HCT116 (cell line): ENCODE measurements at regions not wholly inside any gene's neighbourhood (a gene's known extent, or its start where the extent isn't known, plus 50 kb on each side); places are given as distances from the start of the nearest gene placed in this dataset.

Experiments
- ATAC-seq: fragments of 200-7000 bp; cut with Tn5 transposase; 2 replicates; pipeline ENCODE4 v1.9.1; 2020; ENCODE audit warnings: mild to moderate bottlenecking, moderate library complexity
- BruUV-seq: library from RNA; stranded (reverse); fragments of 400-500 nt; replicated peaks from 2 replicates; lab custom pipeline; 2021; lab: Mats Ljungman, UMichigan
- CTCF ChIA-PET: fragments of 300-600 bp; sonication (Branson Sonifier 250); formaldehyde crosslinking; loops from one replicate; lab custom pipeline; 2021; ENCODE audit warnings: antibody characterized with exemption; lab: Charles Lee
- POLR2A ChIA-PET: fragments of 300-600, 350-600 bp; sonication (Branson Sonifier 250); formaldehyde crosslinking; loops from one replicate; lab custom pipeline; 2021; ENCODE audit warnings: antibody characterized with exemption; lab: Charles Lee
- RAD21 ChIA-PET, 2 experiments: fragments of 300-600 bp; sonication (Branson Sonifier 250); formaldehyde crosslinking; loops; one replicate each; lab custom pipeline; 2023; ENCODE audit warnings: low total read pairs in 2 of 2; ENCODE audit not compliant: uncharacterized antibody in 2 of 2, unreplicated experiment in 2 of 2, low non-redundant PET in 1 of 2; lab: Charles Lee
- DNase-seq: peaks from one replicate; pipeline ENCODE4 v3.0.0-alpha.2; 2010; ENCODE audit warnings: low read depth, low spot score
- H2AFZ ChIP-seq: fragments of 200-600 bp; shearing (Covaris generic), sonication (generic); 2 replicates; pipeline ENCODE4 v1.6.1; 2017; ENCODE audit warnings: low read depth, mixed run types, mixed read lengths, antibody characterized with exemption, low read length; ENCODE audit not compliant: poor library complexity, severe bottlenecking
- H3K27ac ChIP-seq: 2 replicates; pipeline ENCODE4 v1.5.1; 2012; ENCODE audit warnings: low read depth, low read length
- H3K27me3 ChIP-seq: fragments of 200-600 bp; sonication (generic); 2 replicates; pipeline ENCODE4 v1.6.1; 2016; ENCODE audit warnings: mixed run types, low read length, mixed read lengths; ENCODE audit not compliant: insufficient read depth
- H3K36me3 ChIP-seq, 2 experiments: fragments of 200-500 bp in 1 of 2; fragments of 200-600 bp in 1 of 2; sonication (Bioruptor generic) in 1 of 2; sonication (generic) in 1 of 2; 2 replicates each; pipeline versions ENCODE4 v1.5.1 to v1.6.1; 2014 to 2016; ENCODE audit warnings: low read length in 2 of 2, inconsistent platforms in 1 of 2, mixed read lengths in 1 of 2, mixed run types in 1 of 2; ENCODE audit not compliant: insufficient read depth in 2 of 2, control insufficient read depth in 1 of 2
- H3K4me1 ChIP-seq, 2 experiments: fragments of 200-600 bp in 1 of 2; sonication (generic) in 1 of 2; 2 replicates each; pipeline versions ENCODE4 v1.5.1 to v1.6.1; 2012 to 2017; ENCODE audit warnings: low read length in 2 of 2, inconsistent platforms in 1 of 2, mild to moderate bottlenecking in 1 of 2, mixed read lengths in 1 of 2, mixed run types in 1 of 2, moderate library complexity in 1 of 2; ENCODE audit not compliant: insufficient read depth in 2 of 2, control insufficient read depth in 1 of 2
- H3K4me2 ChIP-seq: fragments of 200-600 bp; sonication (generic); 2 replicates; pipeline ENCODE4 v1.6.1; 2017; ENCODE audit warnings: mixed run types, low read length, mixed read lengths
- H3K4me3 ChIP-seq, 2 experiments: fragments of 200-600 bp in 1 of 2; sonication (generic) in 1 of 2; replicated peaks in 1 of 2; 2 replicates each; pipeline ENCODE4 v1.5.1; 2011 to 2016; ENCODE audit warnings: low read length in 2 of 2, control low read depth in 1 of 2, low read depth in 1 of 2, mild to moderate bottlenecking in 1 of 2, mixed read lengths in 1 of 2, mixed run types in 1 of 2
- H3K79me2 ChIP-seq: fragments of 200-600 bp; sonication (generic); 2 replicates; pipeline ENCODE4 v1.6.1; 2017; ENCODE audit warnings: mild to moderate bottlenecking, mixed run types, low read length, moderate library complexity, mixed read lengths; ENCODE audit not compliant: insufficient read depth
- H3K9ac ChIP-seq: fragments of 200-600 bp; sonication (generic); 2 replicates; pipeline ENCODE4 v1.6.1; 2016; ENCODE audit warnings: low read length, mixed read lengths
- H3K9me2 ChIP-seq: fragments of 200-600 bp; sonication (generic), shearing (Covaris generic); 2 replicates; pipeline ENCODE4 v1.6.1; 2017; ENCODE audit warnings: mixed run types, mild to moderate bottlenecking, moderate library complexity; ENCODE audit not compliant: insufficient read depth
- H3K9me3 ChIP-seq, 2 experiments: fragments of 200-500 bp in 1 of 2; fragments of 200-600 bp in 1 of 2; sonication (Bioruptor generic) in 1 of 2; sonication (generic) in 1 of 2; 2 replicates each; pipeline ENCODE4 v1.6.1; 2014 to 2017; ENCODE audit warnings: low read length in 2 of 2, mixed read lengths in 2 of 2, inconsistent platforms in 1 of 2, low read depth in 1 of 2, mild to moderate bottlenecking in 1 of 2, mixed run types in 1 of 2, moderate library complexity in 1 of 2; ENCODE audit not compliant: control insufficient read depth in 1 of 2, insufficient read depth in 1 of 2
- H4K20me1 ChIP-seq: fragments of 200-600 bp; sonication (generic), shearing (Covaris generic); 2 replicates; pipeline ENCODE4 v1.6.1; 2017; ENCODE audit warnings: mixed run types, mild to moderate bottlenecking, moderate library complexity; ENCODE audit not compliant: insufficient read depth
- CBX3 ChIP-seq: IDR thresholded peaks from 2 replicates; pipeline ENCODE4 v1.6.1; 2012; ENCODE audit warnings: low read depth
- CTCF ChIP-seq, 3 experiments: fragments of 200-600 bp in 1 of 3; sonication (generic) in 1 of 3; IDR thresholded peaks in 2 of 3; conservative IDR thresholded peaks in 1 of 3; 2 replicates each; pipeline ENCODE4 v1.5.1; 2012 to 2017; ENCODE audit warnings: low read depth in 2 of 3, low read length in 2 of 3, antibody characterized with exemption in 1 of 3, borderline replicate concordance in 1 of 3, control low read depth in 1 of 3, mild to moderate bottlenecking in 1 of 3, mixed read lengths in 1 of 3, mixed run types in 1 of 3, moderate library complexity in 1 of 3; ENCODE audit not compliant: insufficient read depth in 1 of 3
- EGR1 ChIP-seq: IDR thresholded peaks from 2 replicates; pipeline ENCODE4 v1.6.1; 2012; ENCODE audit warnings: low read depth
- ELF1 ChIP-seq: IDR thresholded peaks from 2 replicates; pipeline ENCODE4 v1.6.1; 2012; ENCODE audit warnings: low read depth, borderline replicate concordance
- EZH2phosphoT487 ChIP-seq: fragments of 200-600 bp; IDR thresholded peaks from 2 replicates; pipeline ENCODE4 v1.6.1; 2018; ENCODE audit warnings: antibody characterized with exemption, borderline replicate concordance
- FOSL1 ChIP-seq: IDR thresholded peaks from 2 replicates; pipeline ENCODE4 v1.6.1; 2012; ENCODE audit warnings: low read depth
- POLR2A ChIP-seq: IDR thresholded peaks from 2 replicates; pipeline ENCODE4 v1.7.0; 2011; ENCODE audit warnings: borderline replicate concordance; ENCODE audit not compliant: insufficient read depth, insufficient read length; ENCODE audit errors: extremely low read depth
- POLR2AphosphoS5 ChIP-seq: IDR thresholded peaks from 2 replicates; pipeline ENCODE4 v1.6.1; 2011; ENCODE audit warnings: mild to moderate bottlenecking, low read depth, low read length, moderate library complexity
- RAD21 ChIP-seq: IDR thresholded peaks from 2 replicates; pipeline ENCODE4 v1.6.1; 2012; ENCODE audit warnings: low read depth, mild to moderate bottlenecking
- REST ChIP-seq: IDR thresholded peaks from 2 replicates; pipeline ENCODE4 v1.6.1; 2012; ENCODE audit warnings: low read depth
- SIN3A ChIP-seq: IDR thresholded peaks from 2 replicates; pipeline ENCODE4 v1.6.1; 2012; ENCODE audit warnings: low read depth
- SP1 ChIP-seq: IDR thresholded peaks from 2 replicates; pipeline ENCODE4 v1.6.1; 2012; ENCODE audit warnings: low read depth
- YY1 ChIP-seq: IDR thresholded peaks from 2 replicates; pipeline ENCODE4 v1.6.1; 2011; ENCODE audit warnings: low read length, low read depth, moderate library complexity, mild to moderate bottlenecking; ENCODE audit not compliant: insufficient replicate concordance; ENCODE audit errors: extremely low read depth
- ZFX ChIP-seq: fragments of 450-650 bp; IDR thresholded peaks from 2 replicates; pipeline ENCODE4 v1.6.1; 2017
- intact Hi-C: fragments of 100-400 bp; cut with micrococcal nuclease; formaldehyde crosslinking; loops from 2 replicates; pipeline ENCODE4 v1.10.0; 2022
- TF ChIP-seq, protein P1 (sequence below): IDR thresholded peaks from 2 replicates; pipeline ENCODE4 v1.6.1; 2011; ENCODE audit warnings: mild to moderate bottlenecking, low read length, moderate library complexity; ENCODE audit not compliant: insufficient replicate concordance; ENCODE audit errors: extremely low read depth

DNA sequence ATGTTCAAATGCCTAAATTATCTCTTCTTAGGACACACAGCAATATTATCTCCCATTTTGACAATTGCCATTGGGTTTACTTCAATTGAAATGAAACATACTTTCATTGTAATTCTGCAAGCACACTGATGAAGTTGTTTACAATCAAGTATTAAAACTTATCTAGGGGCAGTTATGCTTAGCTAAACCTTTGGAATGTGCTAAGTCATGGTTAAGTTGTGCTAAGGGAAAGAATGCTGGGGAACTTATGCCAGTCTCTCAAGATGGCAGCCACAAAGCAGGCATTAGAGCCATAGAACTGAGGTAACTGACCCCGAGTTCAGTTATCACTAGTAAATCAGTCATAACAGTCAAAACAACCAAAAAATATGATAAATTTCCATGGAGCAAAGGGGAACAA is 59.1 kb upstream of the NT5E start:
- H3K79me2 ChIP-seq, result no peaks in the 10 kb centered on the region
- DNase-seq (no peak), ATAC-seq (no peak)
- TF ChIP-seq, protein P1, sequence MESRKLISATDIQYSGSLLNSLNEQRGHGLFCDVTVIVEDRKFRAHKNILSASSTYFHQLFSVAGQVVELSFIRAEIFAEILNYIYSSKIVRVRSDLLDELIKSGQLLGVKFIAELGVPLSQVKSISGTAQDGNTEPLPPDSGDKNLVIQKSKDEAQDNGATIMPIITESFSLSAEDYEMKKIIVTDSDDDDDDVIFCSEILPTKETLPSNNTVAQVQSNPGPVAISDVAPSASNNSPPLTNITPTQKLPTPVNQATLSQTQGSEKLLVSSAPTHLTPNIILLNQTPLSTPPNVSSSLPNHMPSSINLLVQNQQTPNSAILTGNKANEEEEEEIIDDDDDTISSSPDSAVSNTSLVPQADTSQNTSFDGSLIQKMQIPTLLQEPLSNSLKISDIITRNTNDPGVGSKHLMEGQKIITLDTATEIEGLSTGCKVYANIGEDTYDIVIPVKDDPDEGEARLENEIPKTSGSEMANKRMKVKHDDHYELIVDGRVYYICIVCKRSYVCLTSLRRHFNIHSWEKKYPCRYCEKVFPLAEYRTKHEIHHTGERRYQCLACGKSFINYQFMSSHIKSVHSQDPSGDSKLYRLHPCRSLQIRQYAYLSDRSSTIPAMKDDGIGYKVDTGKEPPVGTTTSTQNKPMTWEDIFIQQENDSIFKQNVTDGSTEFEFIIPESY, result no peak
- no peak for TF ChIP-seq ELF1
- TF ChIP-seq SP1, result no peak
- no peak for TF ChIP-seq ZFX
- TF ChIP-seq YY1, result no peak
- TF ChIP-seq EGR1, result no peak
- no peak for TF ChIP-seq SIN3A
- TF ChIP-seq POLR2A, result no peak
- no peak for TF ChIP-seq POLR2AphosphoS5
- no peak for TF ChIP-seq CBX3
- no peak for TF ChIP-seq REST
- TF ChIP-seq FOSL1, result no peak
- no peak for TF ChIP-seq EZH2phosphoT487
- TF ChIP-seq CTCF (IDR thresholded peaks at IDR 0.05 in 2 of 3, conservative IDR thresholded peaks at IDR 0.05 in 1 of 3; ENCODE audit: borderline replicate concordance in 1 of 3, insufficient read depth in 1 of 3, low read depth in 2 of 3, low read length in 2 of 3), result no peak
- no peak for TF ChIP-seq RAD21
- H3K4me2 ChIP-seq, result no peak overlapping the region
- peaks cover 0 to 19% of the 10 kb centered on the region in 2 experiments; a peak in 1 of 4 replicates for H3K4me1 ChIP-seq
- no peaks in the 10 kb centered on the region for H3K27me3 ChIP-seq
- no peaks in the 10 kb centered on the region for H3K36me3 ChIP-seq
- H4K20me1 ChIP-seq, result no peaks in the 10 kb centered on the region
- no TSS peak for BruUV-seq
- H3K9me2 ChIP-seq, result no peaks in the 10 kb centered on the region
- no peak overlapping the region for H3K27ac ChIP-seq
- no peak overlapping the region for H3K4me3 ChIP-seq
- intact Hi-C loops, result no loop called here
- no peaks in the 10 kb centered on the region for H3K9me3 ChIP-seq
- RAD21 ChIA-PET, result no interaction called here
- H3K9ac ChIP-seq, result no peak overlapping the region
- CTCF ChIA-PET, result no interaction called here
- POLR2A ChIA-PET, result no interaction called here
- no peak overlapping the region for H2AFZ ChIP-seq
